ENCODE measurements at regions not wholly inside any gene's neighbourhood (a gene's known extent, or its start where the extent isn't known, plus 50 kb on each side); places are given as distances from the start of the nearest gene placed in this dataset.

GRCh38 chr4:136198358-136198757, 1333.9 kb downstream of the PCDH18 start:
- Histone ChIP-seq H3K36me3 (ENCODE audit: insufficient read depth, low read length) (no peaks in the 10 kb centered on the region), H3K27ac (ENCODE audit: low read depth, low read length) (no peak overlapping the region), H3K4me1 (ENCODE audit: control insufficient read depth, insufficient read depth, low read length, unreplicated experiment) (no peaks in the 10 kb centered on the region), H2AFZ (ENCODE audit: low read length, unreplicated experiment) (no peak overlapping the region), H3K79me2 (ENCODE audit: control insufficient read depth, insufficient read depth, low read length, unreplicated experiment) (no peaks in the 10 kb centered on the region), H3K4me3 (ENCODE audit: low read depth, low read length) (no peak overlapping the region), H3K27me3 (ENCODE audit: insufficient read depth, low read length) (no peaks in the 10 kb centered on the region)

- H3K4me3 ChIP-seq (ENCODE audit: low read depth, low read length): no peak overlapping the region
- H3K27me3 ChIP-seq (ENCODE audit: insufficient read depth, low read length): no peaks in the 10 kb centered on the region
- H3K36me3 ChIP-seq (ENCODE audit: insufficient read depth, low read length): no peaks in the 10 kb centered on the region
- H2AFZ ChIP-seq (ENCODE audit: low read length, unreplicated experiment): no peak overlapping the region
- H3K27ac ChIP-seq (ENCODE audit: low read depth, low read length): no peak overlapping the region
- no peaks in the 10 kb centered on the region for H3K4me1 ChIP-seq (ENCODE audit: control insufficient read depth, insufficient read depth, low read length, unreplicated experiment)
- H3K79me2 ChIP-seq (ENCODE audit: control insufficient read depth, insufficient read depth, low read length, unreplicated experiment): no peaks in the 10 kb centered on the region
These were observed 1337.3 kb downstream of the PCDH18 start for GRCh38 chr4:136194962-136195361.

- Histone ChIP-seq H3K79me2 (ENCODE audit: control insufficient read depth, insufficient read depth, low read length, unreplicated experiment) (no peaks in the 10 kb centered on the region), H3K4me3 (ENCODE audit: low read depth, low read length) (no peak overlapping the region), H3K4me1 (ENCODE audit: control insufficient read depth, insufficient read depth, low read length, unreplicated experiment) (no peaks in the 10 kb centered on the region), H2AFZ (ENCODE audit: low read length, unreplicated experiment) (no peak overlapping the region), H3K36me3 (ENCODE audit: insufficient read depth, low read length) (no peaks in the 10 kb centered on the region), H3K27ac (ENCODE audit: low read depth, low read length) (no peak overlapping the region), H3K27me3 (ENCODE audit: insufficient read depth, low read length) (no peaks in the 10 kb centered on the region)
These were observed 1345.6 kb downstream of the PCDH18 start for GRCh38 chr4:136186650-136187049.

- no peak overlapping the region for H3K27ac ChIP-seq (ENCODE audit: low read depth, low read length)
- H3K4me1 ChIP-seq (ENCODE audit: control insufficient read depth, insufficient read depth, low read length, unreplicated experiment): no peaks in the 10 kb centered on the region
- H3K79me2 ChIP-seq (ENCODE audit: control insufficient read depth, insufficient read depth, low read length, unreplicated experiment): no peaks in the 10 kb centered on the region
- no peak overlapping the region for H2AFZ ChIP-seq (ENCODE audit: low read length, unreplicated experiment)
- H3K4me3 ChIP-seq (ENCODE audit: low read depth, low read length): no peak overlapping the region
- H3K27me3 ChIP-seq (ENCODE audit: insufficient read depth, low read length): no peaks in the 10 kb centered on the region
- no peaks in the 10 kb centered on the region for H3K36me3 ChIP-seq (ENCODE audit: insufficient read depth, low read length)
These were observed 1348.8 kb downstream of the PCDH18 start for GRCh38 chr4:136183513-136183912.

- Histone ChIP-seq H2AFZ (ENCODE audit: low read length, unreplicated experiment) (no peak overlapping the region), H3K4me1 (ENCODE audit: control insufficient read depth, insufficient read depth, low read length, unreplicated experiment) (no peaks in the 10 kb centered on the region), H3K27ac (ENCODE audit: low read depth, low read length) (no peak overlapping the region), H3K79me2 (ENCODE audit: control insufficient read depth, insufficient read depth, low read length, unreplicated experiment) (no peaks in the 10 kb centered on the region), H3K4me3 (ENCODE audit: low read depth, low read length) (no peak overlapping the region), H3K36me3 (ENCODE audit: insufficient read depth, low read length) (no peaks in the 10 kb centered on the region), H3K27me3 (ENCODE audit: insufficient read depth, low read length) (no peaks in the 10 kb centered on the region)
These were observed 1375.3 kb downstream of the PCDH18 start for GRCh38 chr4:136156947-136157346.

- Histone ChIP-seq H3K4me1 (ENCODE audit: control insufficient read depth, insufficient read depth, low read length, unreplicated experiment) (no peaks in the 10 kb centered on the region), H3K36me3 (ENCODE audit: insufficient read depth, low read length) (no peaks in the 10 kb centered on the region), H2AFZ (ENCODE audit: low read length, unreplicated experiment) (no peak overlapping the region), H3K4me3 (ENCODE audit: low read depth, low read length) (no peak overlapping the region), H3K27ac (ENCODE audit: low read depth, low read length) (no peak overlapping the region), H3K27me3 (ENCODE audit: insufficient read depth, low read length) (no peaks in the 10 kb centered on the region), H3K79me2 (ENCODE audit: control insufficient read depth, insufficient read depth, low read length, unreplicated experiment) (no peaks in the 10 kb centered on the region)
These were observed 1382.2 kb downstream of the PCDH18 start for GRCh38 chr4:136150046-136150445.

GRCh38 chr4:136136601-136137000, 1395.7 kb downstream of the PCDH18 start:
- H2AFZ ChIP-seq (ENCODE audit: low read length, unreplicated experiment): no peak overlapping the region
- H3K4me3 ChIP-seq (ENCODE audit: low read depth, low read length): no peak overlapping the region
- H3K4me1 ChIP-seq (ENCODE audit: control insufficient read depth, insufficient read depth, low read length, unreplicated experiment): no peaks in the 10 kb centered on the region
- no peaks in the 10 kb centered on the region for H3K36me3 ChIP-seq (ENCODE audit: insufficient read depth, low read length)
- no peaks in the 10 kb centered on the region for H3K79me2 ChIP-seq (ENCODE audit: control insufficient read depth, insufficient read depth, low read length, unreplicated experiment)
- H3K27me3 ChIP-seq (ENCODE audit: insufficient read depth, low read length): no peaks in the 10 kb centered on the region
- H3K27ac ChIP-seq (ENCODE audit: low read depth, low read length): no peak overlapping the region

GRCh38 chr4:136124251-136124745, 1408.0 kb downstream of the PCDH18 start:
- Histone ChIP-seq H3K4me1 (ENCODE audit: control insufficient read depth, insufficient read depth, low read length, unreplicated experiment) (no peaks in the 10 kb centered on the region), H3K27me3 (ENCODE audit: insufficient read depth, low read length) (no peaks in the 10 kb centered on the region), H3K27ac (ENCODE audit: low read depth, low read length) (no peak overlapping the region), H2AFZ (ENCODE audit: low read length, unreplicated experiment) (no peak overlapping the region), H3K79me2 (ENCODE audit: control insufficient read depth, insufficient read depth, low read length, unreplicated experiment) (no peaks in the 10 kb centered on the region), H3K36me3 (ENCODE audit: insufficient read depth, low read length) (no peaks in the 10 kb centered on the region), H3K4me3 (ENCODE audit: low read depth, low read length) (no peak overlapping the region)

- Histone ChIP-seq H3K79me2 (ENCODE audit: control insufficient read depth, insufficient read depth, low read length, unreplicated experiment) (no peaks in the 10 kb centered on the region), H2AFZ (ENCODE audit: low read length, unreplicated experiment) (no peak overlapping the region), H3K36me3 (ENCODE audit: insufficient read depth, low read length) (no peaks in the 10 kb centered on the region), H3K4me3 (ENCODE audit: low read depth, low read length) (no peak overlapping the region), H3K4me1 (ENCODE audit: control insufficient read depth, insufficient read depth, low read length, unreplicated experiment) (no peaks in the 10 kb centered on the region), H3K27me3 (ENCODE audit: insufficient read depth, low read length) (no peaks in the 10 kb centered on the region), H3K27ac (ENCODE audit: low read depth, low read length) (no peak overlapping the region)
These were observed 1410.9 kb downstream of the PCDH18 start for GRCh38 chr4:136121426-136121825.

- no peaks in the 10 kb centered on the region for H3K79me2 ChIP-seq (ENCODE audit: control insufficient read depth, insufficient read depth, low read length, unreplicated experiment)
- no peak overlapping the region for H3K4me3 ChIP-seq (ENCODE audit: low read depth, low read length)
- no peak overlapping the region for H2AFZ ChIP-seq (ENCODE audit: low read length, unreplicated experiment)
- no peaks in the 10 kb centered on the region for H3K27me3 ChIP-seq (ENCODE audit: insufficient read depth, low read length)
- H3K4me1 ChIP-seq (ENCODE audit: control insufficient read depth, insufficient read depth, low read length, unreplicated experiment): no peaks in the 10 kb centered on the region
- H3K36me3 ChIP-seq (ENCODE audit: insufficient read depth, low read length): no peaks in the 10 kb centered on the region
- H3K27ac ChIP-seq (ENCODE audit: low read depth, low read length): no peak overlapping the region
These were observed 1418.4 kb downstream of the PCDH18 start for GRCh38 chr4:136113921-136114320.

GRCh38 chr4:136112116-136112515, 1420.2 kb downstream of the PCDH18 start:
- no peak overlapping the region for H3K27ac ChIP-seq (ENCODE audit: low read depth, low read length)
- no peak overlapping the region for H3K4me3 ChIP-seq (ENCODE audit: low read depth, low read length)
- no peaks in the 10 kb centered on the region for H3K79me2 ChIP-seq (ENCODE audit: control insufficient read depth, insufficient read depth, low read length, unreplicated experiment)
- no peaks in the 10 kb centered on the region for H3K4me1 ChIP-seq (ENCODE audit: control insufficient read depth, insufficient read depth, low read length, unreplicated experiment)
- H2AFZ ChIP-seq (ENCODE audit: low read length, unreplicated experiment): no peak overlapping the region
- no peaks in the 10 kb centered on the region for H3K27me3 ChIP-seq (ENCODE audit: insufficient read depth, low read length)
- no peaks in the 10 kb centered on the region for H3K36me3 ChIP-seq (ENCODE audit: insufficient read depth, low read length)

Data from ACC112 (cell line).